OCI-M2 (cell line): ENCODE measurements at regions not wholly inside any gene's neighbourhood (a gene's known extent, or its start where the extent isn't known, plus 50 kb on each side); places are given as distances from the start of the nearest gene placed in this dataset.
"Not testable (repeated sequence)": the region's sequence is repeated elsewhere in the genome, so short reads cannot be mapped to it uniquely, and the experiment has no call there.

Source experiments
- DNase-seq: peaks from one replicate; lab custom pipeline; 2025; ENCODE audit not compliant: unreplicated experiment; lab: John Stamatoyannopoulos, UW

GRCh38 chr3:66836363-66837152, 161.5 kb upstream of the KBTBD8 start:
- no peak for DNase-seq

GRCh38 chr3:66838704-66839103, 159.4 kb upstream of the KBTBD8 start:
- no peak for DNase-seq

GRCh38 chr3:66839508-66839907, 158.6 kb upstream of the KBTBD8 start:
- no peak for DNase-seq

- DNase-seq: not testable (repeated sequence)
These were observed 155.2 kb upstream of the KBTBD8 start for GRCh38 chr3:66842761-66843464.

- DNase-seq: no peak
These were observed 146.1 kb upstream of the KBTBD8 start for GRCh38 chr3:66851894-66852613.

GRCh38 chr3:66854601-66855151, 143.4 kb upstream of the KBTBD8 start:
- DNase-seq: no peak

GRCh38 chr3:66856533-66856932, 141.6 kb upstream of the KBTBD8 start:
- DNase-seq: no peak

- peak; percentile 8 for DNase-seq
These were observed 139.3 kb upstream of the KBTBD8 start for GRCh38 chr3:66858656-66859381.

GRCh38 chr3:66860771-66861170, 137.3 kb upstream of the KBTBD8 start:
- DNase-seq: no peak

GRCh38 chr3:66863205-66864111, 134.6 kb upstream of the KBTBD8 start:
- DNase-seq: no peak

- no peak for DNase-seq
These were observed 113.4 kb upstream of the KBTBD8 start for GRCh38 chr3:66884659-66885058.

GRCh38 chr3:66885326-66886000, 112.6 kb upstream of the KBTBD8 start:
- no peak for DNase-seq

GRCh38 chr3:66889750-66890494, 108.2 kb upstream of the KBTBD8 start:
- no peak for DNase-seq

GRCh38 chr3:66898155-66898554, 100.0 kb upstream of the KBTBD8 start:
- no peak for DNase-seq

GRCh38 chr3:66904336-66904735, 93.8 kb upstream of the KBTBD8 start:
- DNase-seq: no peak

GRCh38 chr3:66904831-66905493, 93.1 kb upstream of the KBTBD8 start:
- DNase-seq: peak; percentile 12

- DNase-seq: no peak
These were observed 91.0 kb upstream of the KBTBD8 start for GRCh38 chr3:66907136-66907535.
